AG10803 (cell line): ENCODE measurements at regions not wholly inside any gene's neighbourhood (a gene's known extent, or its start where the extent isn't known, plus 50 kb on each side); places are given as distances from the start of the nearest gene placed in this dataset.

Experiments used
- DNase-seq: peaks from one replicate; pipeline ENCODE4 v3.0.0; 2010; ENCODE audit warnings: low read depth
- H3K4me3 ChIP-seq: 2 replicates; pipeline ENCODE4 v1.5.1; 2011; ENCODE audit warnings: mild to moderate bottlenecking, low read length, control low read depth
- CTCF ChIP-seq: conservative IDR thresholded peaks from 2 replicates; pipeline ENCODE4 v1.5.1; 2011; ENCODE audit warnings: mild to moderate bottlenecking, low read length, control low read depth, inconsistent platforms

- peak; percentile 39 for TF ChIP-seq CTCF
- DNase-seq: peak; percentile 24
- H3K4me3 ChIP-seq: no peak overlapping the region
These were observed 1075.3 kb downstream of the TBC1D22A start for GRCh38 chr22:47837703-47838102.

- peak; percentile 71 for DNase-seq
- no peak for TF ChIP-seq CTCF
- H3K4me3 ChIP-seq: no peak overlapping the region
These were observed 1074.5 kb downstream of the TBC1D22A start for GRCh38 chr22:47836957-47837356.

- no peak overlapping the region for H3K4me3 ChIP-seq
- TF ChIP-seq CTCF: no peak
- DNase-seq: peak; percentile 99
These were observed 1073.3 kb downstream of the TBC1D22A start for GRCh38 chr22:47835726-47836125.

- no peak for TF ChIP-seq CTCF
- no peak for DNase-seq
These were observed 1063.6 kb downstream of the TBC1D22A start for GRCh38 chr22:47826016-47826415.

GRCh38 chr22:47822422-47822821 is 1060.0 kb downstream of the TBC1D22A start:
- DNase-seq: peak; percentile 18
- TF ChIP-seq CTCF: no peak
- no peak overlapping the region for H3K4me3 ChIP-seq

More at GRCh38 chr22:47826016-47826415, 1063.6 kb downstream of the TBC1D22A start:
- no peak overlapping the region for H3K4me3 ChIP-seq

GRCh38 chr22:47818496-47818895 is 1056.0 kb downstream of the TBC1D22A start:
- no peak for DNase-seq
- no peak for TF ChIP-seq CTCF
- H3K4me3 ChIP-seq: no peak overlapping the region

GRCh38 chr22:47817380-47817779 is 1054.9 kb downstream of the TBC1D22A start:
- DNase-seq: no peak
- H3K4me3 ChIP-seq: no peak overlapping the region
- no peak for TF ChIP-seq CTCF
